ENCODE measurements at regions not wholly inside any gene's neighbourhood (a gene's known extent, or its start where the extent isn't known, plus 50 kb on each side); places are given as distances from the start of the nearest gene placed in this dataset.

DNA sequence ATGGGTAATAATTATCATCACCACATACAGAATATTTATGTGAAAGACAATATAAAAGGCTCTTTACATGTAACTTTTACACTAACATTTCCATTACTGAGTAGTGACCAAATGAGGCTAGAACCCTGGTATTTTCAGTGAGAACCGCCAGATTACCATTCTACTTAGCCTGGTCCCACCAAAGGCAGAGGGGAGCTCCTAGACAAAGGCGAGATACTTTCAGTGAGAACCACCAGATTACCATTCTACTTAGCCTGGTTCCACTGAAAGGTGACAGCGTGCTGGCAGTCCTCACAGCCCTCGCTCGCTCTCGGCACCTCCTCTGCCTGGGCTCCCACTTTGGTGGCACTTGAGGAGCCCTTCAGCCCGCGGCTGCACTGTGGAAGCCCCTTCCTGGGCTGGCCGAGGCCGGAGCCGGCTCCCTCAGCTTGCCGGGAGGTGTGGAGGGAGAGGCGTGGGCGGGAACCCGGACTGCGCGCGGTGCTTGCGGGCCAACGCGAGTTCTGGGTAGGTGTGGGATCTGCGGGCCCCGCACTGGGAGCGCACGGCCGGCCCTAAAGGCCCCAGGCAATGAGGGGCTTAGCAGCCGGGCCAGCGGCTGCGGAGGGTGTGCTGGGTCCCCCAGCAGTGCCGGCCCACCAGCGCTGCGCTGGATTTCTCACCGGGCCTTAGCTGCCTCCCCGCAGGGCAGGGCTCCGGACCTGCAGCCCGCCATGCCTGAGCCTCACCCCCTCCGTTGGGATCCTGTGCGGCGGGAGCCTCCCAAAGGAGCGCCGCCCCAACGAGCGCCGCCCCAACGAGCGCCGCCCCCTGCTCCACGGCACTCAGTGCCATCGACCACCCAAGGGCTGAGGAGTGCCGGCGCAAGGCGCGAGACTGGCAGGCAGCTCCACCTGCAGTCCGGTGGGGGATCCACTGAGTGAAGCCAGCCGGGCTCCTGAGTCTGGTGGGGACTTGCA, 1276.1 kb downstream of the PCDH7 start:
- Histone ChIP-seq H3F3A (ENCODE audit: insufficient read depth, low read length) (no peaks in the 10 kb centered on the region), H4K20me1 (ENCODE audit: insufficient read depth, low read length) (no peaks in the 10 kb centered on the region), H3K9me2 (ENCODE audit: low read depth, low read length) (no peaks in the 10 kb centered on the region), H3K36me3 (ENCODE audit: insufficient read depth, low read length) (no peaks in the 10 kb centered on the region), H3K4me2 (ENCODE audit: low read length) (no peak overlapping the region), H3K9me3 (ENCODE audit: low read length) (no peaks in the 10 kb centered on the region), H2AFZ (ENCODE audit: low read length) (no peak overlapping the region), H3K9ac (ENCODE audit: low read length) (no peak overlapping the region), H3K4me1 (ENCODE audit: insufficient read depth, low read length, severe bottlenecking) (no peaks in the 10 kb centered on the region), H3K79me2 (ENCODE audit: insufficient read depth, low read length) (no peaks in the 10 kb centered on the region), H3K27ac (ENCODE audit: low read depth, low read length, poor library complexity, severe bottlenecking) (no peak overlapping the region), H3K4me3 (ENCODE audit: low read depth, low read length, poor library complexity, severe bottlenecking) (no peak overlapping the region), H3K27me3 (ENCODE audit: insufficient read depth, low read length) (no peaks in the 10 kb centered on the region)
- TF ChIP-seq EZH2 (IDR thresholded peaks at IDR 0.05; ENCODE audit: borderline replicate concordance, low read length), result no peak
- TF ChIP-seq, protein P1, sequence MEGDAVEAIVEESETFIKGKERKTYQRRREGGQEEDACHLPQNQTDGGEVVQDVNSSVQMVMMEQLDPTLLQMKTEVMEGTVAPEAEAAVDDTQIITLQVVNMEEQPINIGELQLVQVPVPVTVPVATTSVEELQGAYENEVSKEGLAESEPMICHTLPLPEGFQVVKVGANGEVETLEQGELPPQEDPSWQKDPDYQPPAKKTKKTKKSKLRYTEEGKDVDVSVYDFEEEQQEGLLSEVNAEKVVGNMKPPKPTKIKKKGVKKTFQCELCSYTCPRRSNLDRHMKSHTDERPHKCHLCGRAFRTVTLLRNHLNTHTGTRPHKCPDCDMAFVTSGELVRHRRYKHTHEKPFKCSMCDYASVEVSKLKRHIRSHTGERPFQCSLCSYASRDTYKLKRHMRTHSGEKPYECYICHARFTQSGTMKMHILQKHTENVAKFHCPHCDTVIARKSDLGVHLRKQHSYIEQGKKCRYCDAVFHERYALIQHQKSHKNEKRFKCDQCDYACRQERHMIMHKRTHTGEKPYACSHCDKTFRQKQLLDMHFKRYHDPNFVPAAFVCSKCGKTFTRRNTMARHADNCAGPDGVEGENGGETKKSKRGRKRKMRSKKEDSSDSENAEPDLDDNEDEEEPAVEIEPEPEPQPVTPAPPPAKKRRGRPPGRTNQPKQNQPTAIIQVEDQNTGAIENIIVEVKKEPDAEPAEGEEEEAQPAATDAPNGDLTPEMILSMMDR (IDR thresholded peaks at IDR 0.05; ENCODE audit: low read length), result no peak

DNA sequence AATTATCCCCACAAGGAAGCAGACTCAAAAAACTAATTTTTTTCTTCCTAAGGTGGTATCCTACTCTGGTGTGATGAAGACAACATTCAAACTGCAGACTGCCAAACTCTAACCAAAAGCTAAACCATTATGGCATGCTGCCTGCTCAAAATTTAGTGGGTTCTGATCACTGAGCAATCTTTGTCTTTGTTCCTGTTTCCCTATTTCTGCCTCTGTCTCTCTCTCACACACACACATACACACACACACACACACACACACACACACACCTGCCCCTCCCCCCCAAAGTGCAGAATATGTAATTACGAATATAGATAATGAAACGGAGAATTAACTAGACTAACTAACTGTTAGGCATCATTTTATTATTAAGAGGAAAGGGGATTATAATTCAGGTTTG, 1278.6 kb downstream of the PCDH7 start:
- Histone ChIP-seq H3K9me3 (ENCODE audit: low read length) (no peaks in the 10 kb centered on the region), H3K4me1 (ENCODE audit: insufficient read depth, low read length, severe bottlenecking) (no peaks in the 10 kb centered on the region), H3K79me2 (ENCODE audit: insufficient read depth, low read length) (no peaks in the 10 kb centered on the region), H3K27me3 (ENCODE audit: insufficient read depth, low read length) (no peaks in the 10 kb centered on the region), H2AFZ (ENCODE audit: low read length) (no peak overlapping the region), H3K36me3 (ENCODE audit: insufficient read depth, low read length) (no peaks in the 10 kb centered on the region), H3K9ac (ENCODE audit: low read length) (no peak overlapping the region), H3K4me2 (ENCODE audit: low read length) (no peak overlapping the region), H4K20me1 (ENCODE audit: insufficient read depth, low read length) (no peaks in the 10 kb centered on the region), H3K4me3 (ENCODE audit: low read depth, low read length, poor library complexity, severe bottlenecking) (no peak overlapping the region), H3K27ac (ENCODE audit: low read depth, low read length, poor library complexity, severe bottlenecking) (no peak overlapping the region), H3F3A (ENCODE audit: insufficient read depth, low read length) (no peaks in the 10 kb centered on the region), H3K9me2 (ENCODE audit: low read depth, low read length) (no peaks in the 10 kb centered on the region)
- no peak for TF ChIP-seq EZH2 (IDR thresholded peaks at IDR 0.05; ENCODE audit: borderline replicate concordance, low read length)
- TF ChIP-seq, protein P1 (IDR thresholded peaks at IDR 0.05; ENCODE audit: low read length), result no peak

DNA sequence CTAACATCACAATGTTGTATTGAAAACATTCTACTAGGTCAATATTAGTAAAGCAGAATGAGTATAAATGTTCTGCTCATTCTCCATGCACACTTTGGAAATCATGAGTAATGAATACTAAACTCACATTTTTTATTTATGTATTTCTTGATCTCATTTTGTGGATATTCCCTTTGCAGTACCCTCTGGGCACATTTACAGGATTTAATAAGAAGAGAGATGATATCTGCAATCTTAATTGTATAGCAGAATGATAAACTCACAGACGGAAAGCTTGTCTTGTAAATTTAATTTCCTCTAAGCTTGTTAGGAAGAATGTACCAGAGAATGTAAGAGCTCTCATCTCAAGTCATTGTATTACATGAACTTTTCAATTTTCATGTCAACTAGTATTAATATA, 1279.7 kb downstream of the PCDH7 start:
- H3K36me3 ChIP-seq (ENCODE audit: insufficient read depth, low read length), result no peaks in the 10 kb centered on the region
- H3K27ac ChIP-seq (ENCODE audit: low read depth, low read length, poor library complexity, severe bottlenecking), result no peak overlapping the region
- no peak overlapping the region for H3K9ac ChIP-seq (ENCODE audit: low read length)
- no peaks in the 10 kb centered on the region for H3K4me1 ChIP-seq (ENCODE audit: insufficient read depth, low read length, severe bottlenecking)
- no peak overlapping the region for H3K4me2 ChIP-seq (ENCODE audit: low read length)
- H3F3A ChIP-seq (ENCODE audit: insufficient read depth, low read length), result no peaks in the 10 kb centered on the region
- H3K9me2 ChIP-seq (ENCODE audit: low read depth, low read length), result no peaks in the 10 kb centered on the region
- H4K20me1 ChIP-seq (ENCODE audit: insufficient read depth, low read length), result no peaks in the 10 kb centered on the region
- no peaks in the 10 kb centered on the region for H3K27me3 ChIP-seq (ENCODE audit: insufficient read depth, low read length)
- no peak overlapping the region for H2AFZ ChIP-seq (ENCODE audit: low read length)
- no peaks in the 10 kb centered on the region for H3K79me2 ChIP-seq (ENCODE audit: insufficient read depth, low read length)
- no peaks in the 10 kb centered on the region for H3K9me3 ChIP-seq (ENCODE audit: low read length)
- no peak overlapping the region for H3K4me3 ChIP-seq (ENCODE audit: low read depth, low read length, poor library complexity, severe bottlenecking)
- no peak for TF ChIP-seq EZH2 (IDR thresholded peaks at IDR 0.05; ENCODE audit: borderline replicate concordance, low read length)
- TF ChIP-seq, protein P1 (IDR thresholded peaks at IDR 0.05; ENCODE audit: low read length), result no peak

Data from OCI-LY1 (cell line).